HG02884 (cell line): ENCODE measurements at regions not wholly inside any gene's neighbourhood (a gene's known extent, or its start where the extent isn't known, plus 50 kb on each side); places are given as distances from the start of the nearest gene placed in this dataset.
"Not testable (repeated sequence)": the region's sequence is repeated elsewhere in the genome, so short reads cannot be mapped to it uniquely, and the experiment has no call there.

ENCODE experiments used
- ATAC-seq: cut with Tn5 transposase; IDR thresholded peaks from one replicate; pipeline ENCODE4 v1.9.1; 2021; ENCODE audit warnings: mild to moderate bottlenecking, moderate library complexity; ENCODE audit not compliant: unreplicated experiment

DNA sequence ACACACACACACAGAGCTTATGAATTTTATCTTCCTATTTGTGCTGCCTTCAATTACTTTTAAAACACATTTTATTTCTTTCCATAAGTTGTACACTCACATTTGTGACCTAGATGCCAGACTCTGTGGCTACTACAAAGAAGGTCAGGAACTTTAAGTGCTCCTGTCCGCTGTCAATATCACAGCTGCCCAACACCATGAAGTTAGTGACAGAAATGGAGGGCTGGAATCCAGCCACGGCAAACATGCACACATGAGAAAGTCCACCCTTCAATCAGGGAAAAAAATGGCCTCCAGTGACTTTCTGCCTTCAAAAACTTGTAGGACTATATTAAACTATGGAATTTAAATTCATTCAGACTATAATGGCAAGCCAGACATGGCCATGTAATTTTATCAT lies 334.4 kb upstream of the FSTL5 start:
- ATAC-seq = no peak

DNA sequence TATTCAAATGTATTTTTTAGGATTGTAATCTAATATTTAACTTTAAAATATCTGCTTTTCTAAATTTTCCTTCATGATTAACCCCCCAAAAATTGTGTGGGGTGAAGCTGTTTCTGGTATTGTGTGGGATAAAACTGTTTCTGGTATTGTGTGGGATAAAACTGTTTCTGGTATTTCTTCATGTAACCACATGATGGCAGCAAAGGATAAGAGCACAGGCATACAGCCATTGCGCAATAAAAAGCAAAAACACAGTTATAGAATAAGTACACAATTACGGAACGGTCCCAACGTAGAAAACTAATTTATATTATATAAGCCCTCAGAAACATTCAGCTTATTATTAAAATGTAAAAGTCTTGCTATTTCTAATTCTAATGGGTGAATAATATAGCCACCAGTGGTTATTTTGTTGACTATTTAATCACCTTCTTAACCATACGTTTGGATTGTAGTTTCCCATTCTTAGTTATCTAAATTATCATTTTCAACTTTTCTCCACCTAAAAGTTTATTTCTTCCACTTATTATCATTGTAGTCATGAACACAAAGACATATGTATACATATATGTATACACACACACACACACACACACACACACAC lies 333.9 kb upstream of the FSTL5 start:
- peak; percentile 82 for ATAC-seq

DNA sequence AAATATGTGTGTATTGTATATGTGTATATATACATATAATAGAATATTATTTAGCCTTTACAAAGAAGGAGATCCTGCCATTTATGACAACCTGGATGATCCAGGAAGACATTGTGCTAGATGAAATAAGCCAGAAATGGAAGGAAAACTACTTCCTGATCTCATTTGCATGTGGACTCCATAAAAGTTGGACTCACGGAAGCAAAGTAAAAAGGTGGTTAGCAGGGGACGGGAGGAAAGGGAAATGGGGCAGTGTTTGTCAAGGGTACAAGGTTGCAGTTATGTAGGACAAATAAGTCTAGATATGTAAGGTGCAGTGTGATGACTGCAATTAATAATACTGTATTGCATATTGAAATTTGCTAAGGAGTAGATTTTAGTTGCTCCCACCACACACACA lies 331.1 kb upstream of the FSTL5 start:
- no peak for ATAC-seq

DNA sequence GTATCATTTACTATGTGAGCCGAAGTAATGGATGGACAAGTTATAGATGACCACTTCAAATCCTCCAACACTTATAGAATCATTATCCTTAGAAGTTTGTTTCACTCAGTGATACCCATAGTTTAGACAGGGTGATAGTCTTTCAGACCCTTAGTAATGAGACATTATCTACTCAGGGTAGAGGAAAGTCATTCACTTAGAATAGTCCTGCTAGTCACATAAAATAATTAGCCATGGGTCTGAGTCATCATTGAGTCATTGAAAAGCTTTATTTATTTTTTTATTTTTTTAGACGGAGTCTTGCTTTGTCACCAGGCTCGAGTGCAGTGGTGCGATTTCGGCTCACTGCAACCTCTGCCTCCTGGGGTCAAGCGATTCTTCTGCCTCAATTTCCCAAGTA lies 321.7 kb upstream of the FSTL5 start:
- ATAC-seq = no peak

DNA sequence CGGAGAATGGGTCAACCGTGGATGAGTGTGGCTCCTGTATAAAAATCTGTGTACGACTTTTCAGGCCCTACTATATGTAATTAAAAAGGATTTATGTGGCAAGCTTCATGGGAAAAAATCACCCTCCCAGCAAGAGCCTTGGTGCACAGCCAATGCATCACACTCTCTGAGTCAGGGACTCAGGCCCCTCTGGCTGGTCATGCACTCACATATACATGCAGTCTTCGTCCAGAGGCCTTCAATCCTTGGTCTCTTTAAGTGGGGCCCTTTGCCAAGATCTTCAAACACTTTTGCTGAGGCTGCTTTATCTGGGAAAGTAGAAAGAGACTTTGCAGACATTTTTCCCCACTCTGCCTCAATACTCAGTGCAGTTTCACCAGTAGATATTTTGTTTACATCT lies 311.4 kb upstream of the FSTL5 start:
- ATAC-seq = no peak

DNA sequence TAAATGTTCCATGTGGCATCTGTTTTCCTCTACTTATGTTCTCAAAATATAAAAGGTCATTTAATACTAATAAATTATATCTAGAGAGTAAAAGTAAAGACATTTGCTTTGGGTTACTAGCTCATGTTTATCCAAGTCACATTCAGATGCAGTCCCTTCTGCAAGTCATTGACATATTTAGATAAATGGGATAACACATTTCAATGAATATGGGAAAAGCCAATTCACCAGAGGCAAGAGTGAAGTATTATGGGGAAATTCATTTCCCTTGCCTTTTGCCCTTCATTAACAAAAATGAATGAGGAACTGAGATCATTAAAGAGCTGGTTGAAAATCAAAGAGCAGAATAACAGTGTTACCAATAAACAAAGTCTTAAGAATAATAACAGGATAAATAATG lies 306.2 kb upstream of the FSTL5 start:
- ATAC-seq = no peak

DNA sequence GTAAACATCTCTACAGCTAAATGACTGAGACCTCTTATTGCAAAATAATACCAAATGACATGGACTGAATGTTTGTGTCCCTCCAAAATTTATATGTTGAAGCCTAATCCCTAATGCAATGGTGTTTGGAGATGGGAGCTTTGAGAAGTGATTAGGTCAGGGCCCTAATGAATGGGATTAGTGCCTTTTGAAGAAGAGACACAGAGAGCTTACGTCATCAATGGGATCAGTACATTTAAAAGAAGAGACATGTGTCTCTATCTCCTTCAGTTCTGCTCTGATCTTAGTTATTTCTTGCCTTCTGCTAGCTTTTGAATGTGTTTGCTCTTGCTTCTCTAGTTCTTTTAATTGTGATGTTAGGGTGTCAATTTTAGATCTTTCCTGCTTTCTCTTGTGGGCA lies 301.6 kb upstream of the FSTL5 start:
- ATAC-seq = not testable (repeated sequence)

DNA sequence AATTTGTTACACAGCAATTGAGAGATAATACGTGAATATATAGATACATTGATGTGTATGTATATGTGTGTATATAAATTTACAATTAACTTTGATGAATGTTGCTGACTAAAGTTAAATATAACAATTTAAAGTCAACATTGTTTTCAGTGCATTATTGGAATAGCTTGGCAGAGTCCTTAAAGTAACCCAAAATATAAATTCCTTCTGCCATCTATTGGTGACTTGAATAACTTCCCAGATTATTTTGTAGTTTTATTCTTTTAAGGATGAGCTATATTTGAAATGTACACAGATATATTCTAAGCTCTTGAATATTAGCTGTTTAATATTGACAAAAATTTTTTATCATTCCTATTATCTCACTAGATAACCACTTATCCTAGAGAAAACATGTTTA lies 298.2 kb upstream of the FSTL5 start:
- no peak for ATAC-seq

DNA sequence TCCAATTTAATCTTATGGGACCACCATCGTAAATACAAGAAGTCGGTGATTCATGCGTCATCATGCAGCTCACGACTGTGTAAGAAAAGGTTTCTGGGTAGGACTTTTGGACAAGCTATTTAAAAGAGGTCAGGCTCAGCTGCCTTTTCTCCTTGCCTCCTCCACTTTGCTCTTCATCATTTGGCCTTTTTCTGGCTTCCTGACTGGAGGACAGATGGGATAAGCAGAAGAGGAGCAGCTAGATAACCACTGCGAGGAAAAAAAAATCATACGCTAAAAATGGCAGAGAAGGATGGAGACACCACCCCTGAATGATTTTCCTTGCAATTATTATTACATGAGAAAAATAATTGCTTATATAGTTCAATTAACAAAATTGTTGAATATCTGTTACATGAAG lies 294.3 kb upstream of the FSTL5 start:
- ATAC-seq = no peak

DNA sequence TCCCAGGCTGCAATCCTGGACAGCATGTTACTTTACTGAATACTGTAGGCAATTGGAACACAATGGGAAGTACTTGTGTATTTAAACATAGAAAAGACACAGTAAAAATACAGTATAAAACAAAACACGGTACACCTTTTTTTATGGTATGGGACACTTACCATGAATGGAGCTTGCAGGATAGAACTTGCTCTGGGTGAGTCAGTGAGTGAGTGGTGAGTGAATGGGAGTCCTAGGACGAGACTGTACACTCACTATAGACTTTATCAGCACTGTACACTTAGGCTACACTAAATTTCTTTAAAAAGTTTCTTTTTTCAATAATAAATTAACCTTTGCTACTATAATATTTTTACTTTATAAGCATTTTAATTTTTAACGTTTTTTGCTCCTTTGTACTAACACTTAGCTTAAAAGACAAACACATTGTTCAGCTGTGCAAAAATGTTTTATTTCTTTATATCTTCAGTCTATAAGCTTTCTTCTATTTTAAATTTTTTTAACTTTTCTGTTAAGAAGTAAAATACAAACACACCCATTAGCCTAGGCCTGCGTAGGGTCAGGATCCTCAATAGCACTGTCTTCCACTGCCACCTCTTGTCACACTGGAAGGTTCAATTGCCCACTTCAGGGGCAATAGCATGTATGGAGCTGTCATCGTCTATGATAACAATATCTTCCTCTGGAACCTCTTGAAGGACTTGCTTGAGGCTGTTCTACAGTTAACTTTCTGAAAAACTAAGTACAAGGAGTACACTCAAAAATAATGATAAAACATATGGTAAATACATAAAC lies 293.5 kb upstream of the FSTL5 start:
- ATAC-seq = no peak

DNA sequence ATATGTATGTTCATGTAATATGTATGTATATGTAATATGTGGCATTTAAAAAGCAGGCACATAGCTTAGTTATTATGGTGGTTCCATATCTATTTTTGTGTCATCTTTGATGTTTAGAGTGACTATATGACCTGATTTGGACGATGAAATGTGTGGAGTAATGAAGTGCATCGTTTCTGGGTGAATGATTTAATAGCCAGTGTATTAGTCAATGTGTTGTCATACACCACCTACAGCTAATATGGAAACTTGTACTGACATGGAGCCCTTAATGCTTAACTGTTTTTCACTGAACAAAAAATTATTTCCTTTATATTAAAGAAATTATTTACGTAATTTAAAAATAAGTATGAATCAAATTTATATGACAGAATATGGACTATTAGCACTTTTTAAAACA lies 292.3 kb upstream of the FSTL5 start:
- no peak for ATAC-seq

DNA sequence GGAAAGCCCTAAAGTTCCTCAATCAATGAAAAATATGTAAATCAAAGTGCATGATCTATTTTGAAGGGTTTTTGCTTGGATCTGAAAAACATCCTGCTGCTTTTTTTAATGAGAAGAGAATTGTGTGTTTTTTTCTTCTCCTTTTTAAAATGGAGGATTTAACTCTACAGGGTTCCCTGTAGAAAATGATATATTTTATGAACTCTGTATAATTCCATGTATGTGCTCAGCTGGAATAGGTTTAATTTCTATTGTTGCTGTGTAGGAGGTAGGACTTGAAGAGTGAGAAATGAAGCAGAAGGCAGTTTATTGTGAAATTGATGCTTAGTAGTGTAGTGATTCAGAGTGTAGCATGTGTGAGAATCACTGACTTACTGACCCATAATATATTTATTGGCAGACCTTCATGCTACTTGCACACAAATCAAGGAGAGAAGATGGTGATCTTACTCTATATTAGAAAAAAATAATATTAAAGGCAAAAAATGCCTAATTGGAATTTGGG lies 286.8 kb upstream of the FSTL5 start:
- ATAC-seq = no peak

DNA sequence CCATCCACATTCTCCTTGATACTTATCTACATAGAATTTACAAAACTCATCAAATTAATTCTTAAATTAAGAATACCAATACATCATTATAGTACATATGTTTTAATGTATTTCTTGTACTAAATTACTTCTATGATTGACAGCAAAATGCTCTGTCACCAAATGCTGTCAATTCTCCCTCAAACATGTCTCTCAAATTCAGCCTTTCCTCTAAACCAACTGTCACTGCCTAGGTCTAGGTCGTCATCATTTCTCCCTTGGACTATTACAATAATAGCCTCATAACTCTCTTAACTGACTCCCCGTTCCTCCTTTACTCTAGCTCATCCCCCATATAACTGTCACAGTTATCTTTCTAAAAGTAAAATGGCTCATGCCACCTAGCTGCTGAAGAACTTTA lies 279.7 kb upstream of the FSTL5 start:
- no peak for ATAC-seq

DNA sequence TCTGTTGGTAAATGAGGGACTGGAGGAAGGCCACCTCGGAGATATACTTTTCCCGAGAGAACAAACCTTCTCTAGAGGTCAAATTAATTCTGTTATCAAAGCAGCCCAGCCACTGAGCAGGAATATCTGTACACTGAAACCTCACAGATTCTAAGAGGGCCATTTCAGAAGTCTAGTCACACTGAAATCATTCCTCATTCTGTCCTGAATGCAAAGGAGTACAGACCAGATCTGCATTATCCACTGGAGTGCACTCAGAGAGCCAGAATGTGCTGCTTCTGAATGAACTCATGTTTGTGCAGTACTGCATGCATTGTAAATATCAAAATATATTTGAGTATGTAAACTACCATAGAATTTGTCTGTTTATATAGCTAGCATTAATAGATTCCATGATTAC lies 278.3 kb upstream of the FSTL5 start:
- ATAC-seq = no peak

DNA sequence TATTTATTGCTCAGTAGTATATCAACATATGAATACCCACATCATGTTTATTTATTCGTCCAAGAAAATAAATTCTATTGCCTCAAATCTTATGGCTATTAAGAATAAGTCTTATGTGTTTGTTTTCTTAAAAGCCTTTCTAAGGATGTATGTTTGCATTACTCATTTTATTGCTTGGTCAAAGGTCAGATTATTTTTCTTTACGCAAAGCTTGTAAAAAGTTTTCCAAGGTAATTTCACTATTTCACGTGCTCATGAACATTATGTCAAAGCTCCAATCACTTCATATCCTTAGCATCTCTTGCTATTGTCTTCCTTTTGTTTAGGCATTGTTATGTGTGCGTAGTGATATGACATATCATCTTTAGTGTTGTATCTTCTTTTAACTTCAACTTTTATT lies 258.5 kb upstream of the FSTL5 start:
- ATAC-seq = no peak

DNA sequence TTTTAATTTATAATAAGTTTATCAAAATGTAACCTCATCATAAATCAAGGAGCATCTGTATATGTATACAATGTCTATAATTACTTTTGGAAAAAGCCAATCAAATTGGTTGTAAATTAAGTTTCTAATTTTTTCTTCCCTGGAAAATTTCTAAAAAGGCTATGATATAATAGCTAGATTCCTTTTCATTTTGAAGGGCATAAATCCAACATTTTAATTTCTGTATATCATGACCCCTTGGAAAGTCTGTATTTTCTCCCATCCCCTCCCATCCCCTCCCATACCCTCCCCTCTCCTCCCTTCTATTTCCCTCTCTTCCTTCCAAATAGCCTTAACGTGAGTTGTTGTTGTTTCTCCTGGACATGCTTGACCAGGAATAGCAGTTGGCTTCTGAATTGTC lies 247.1 kb upstream of the FSTL5 start:
- no peak for ATAC-seq

DNA sequence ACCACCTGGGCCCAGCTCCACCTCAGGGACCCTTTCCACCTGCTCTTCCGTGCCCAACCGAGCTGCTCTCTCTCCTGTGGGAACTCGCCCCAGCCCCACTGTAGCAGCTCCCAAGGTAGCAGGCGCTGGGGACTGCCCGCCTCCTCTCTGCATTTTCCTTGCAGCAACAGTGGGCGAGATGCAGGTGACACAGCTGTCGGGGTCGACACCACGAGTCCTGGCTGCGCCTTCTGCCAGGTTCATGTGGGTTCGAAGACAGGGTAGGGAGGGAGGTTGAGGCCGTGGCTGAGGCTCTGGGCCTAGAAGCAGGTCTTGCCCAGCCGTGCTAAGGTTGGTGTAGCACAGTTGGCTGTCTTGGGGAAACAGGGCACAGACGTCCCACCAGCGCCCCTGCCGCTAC lies 245.2 kb upstream of the FSTL5 start:
- ATAC-seq = no peak

DNA sequence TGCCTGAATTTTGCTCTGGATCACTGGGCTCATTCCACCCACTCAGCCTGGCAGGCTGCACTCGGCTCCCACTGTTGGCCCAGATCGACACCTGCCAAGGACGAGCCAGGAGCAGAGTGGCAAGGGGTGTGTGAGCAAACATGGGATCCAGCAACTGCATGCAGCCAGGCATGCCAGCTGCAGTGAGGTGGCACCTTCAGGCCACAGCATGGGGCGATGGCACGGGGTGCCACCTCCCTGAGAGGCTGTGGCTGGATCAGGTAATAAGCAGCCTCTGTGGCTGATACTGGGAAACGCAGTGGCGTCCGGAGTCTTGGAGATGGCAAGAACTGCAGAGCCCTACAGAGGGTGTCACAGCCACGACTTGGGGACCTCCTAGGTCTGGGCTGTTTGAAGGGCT lies 244.5 kb upstream of the FSTL5 start:
- no peak for ATAC-seq

DNA sequence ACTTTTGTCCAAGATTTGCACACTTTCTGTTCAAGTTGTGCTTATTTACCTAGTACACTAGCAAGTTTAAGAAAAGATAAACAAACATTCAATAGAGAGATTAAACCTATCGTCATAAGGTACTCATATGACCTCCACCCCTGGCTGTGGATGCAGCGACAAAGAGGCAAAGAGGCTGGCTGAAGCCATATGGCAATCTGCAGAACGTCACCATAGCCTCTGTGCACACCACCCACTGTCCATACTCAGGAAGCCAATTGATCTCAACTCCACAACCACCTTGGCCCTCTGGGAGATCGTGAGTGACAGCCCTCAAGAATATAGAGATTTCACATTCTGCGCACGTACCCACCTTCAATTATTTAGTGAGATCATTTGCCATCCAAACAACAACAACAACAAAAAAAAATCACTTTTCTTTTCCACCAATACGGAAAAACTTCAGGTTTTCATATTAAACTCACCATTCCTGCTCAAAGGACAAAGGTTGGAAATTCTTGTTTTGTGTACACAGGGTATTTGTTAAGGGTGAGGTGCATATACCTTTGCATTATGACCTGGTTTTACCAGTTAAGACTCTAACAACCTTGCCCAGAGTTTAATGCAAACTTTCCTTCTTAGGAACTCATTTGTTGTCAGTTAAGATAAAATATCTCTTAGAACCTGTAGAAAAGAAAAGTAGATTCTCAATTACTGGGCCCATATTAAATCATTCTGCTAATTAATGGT lies 243.0 kb upstream of the FSTL5 start:
- ATAC-seq = no peak

DNA sequence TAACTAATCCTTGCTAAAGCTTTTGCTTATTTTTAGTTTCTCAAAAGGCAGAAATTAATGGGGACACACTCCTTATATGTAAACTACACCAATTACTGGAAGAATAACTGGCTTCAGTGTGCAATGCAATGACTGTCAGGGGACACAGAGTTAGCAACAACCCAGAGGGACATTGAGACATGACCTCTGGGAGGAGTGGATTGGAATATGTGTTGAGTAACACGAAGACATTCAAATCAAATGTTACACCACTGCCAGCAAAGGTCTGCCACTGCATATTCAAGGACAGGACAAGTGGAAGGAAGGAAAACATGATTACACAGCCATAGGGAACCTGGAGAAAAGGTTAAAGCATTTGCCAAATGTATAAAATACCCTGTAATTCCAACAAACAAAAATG lies 240.1 kb upstream of the FSTL5 start:
- ATAC-seq = no peak

DNA sequence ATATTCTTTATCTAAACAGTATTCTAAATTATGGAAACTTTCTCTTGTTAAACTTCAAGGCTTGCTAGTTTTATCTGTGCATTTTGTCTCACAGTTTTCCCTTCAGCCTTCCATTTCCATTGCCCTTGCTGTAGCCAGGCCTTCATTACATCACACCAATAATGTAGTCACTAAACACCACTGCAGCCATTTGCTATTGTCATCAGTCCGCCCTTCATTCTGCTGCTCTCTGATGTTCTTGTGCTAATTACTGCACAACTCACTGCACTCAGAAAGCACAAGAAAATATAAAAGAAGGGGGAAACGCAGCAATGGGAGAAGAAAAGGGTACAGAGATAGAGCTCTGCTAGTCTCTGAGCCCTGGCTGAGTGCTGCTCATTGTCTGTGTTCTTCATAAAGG lies 239.6 kb upstream of the FSTL5 start:
- no peak for ATAC-seq

DNA sequence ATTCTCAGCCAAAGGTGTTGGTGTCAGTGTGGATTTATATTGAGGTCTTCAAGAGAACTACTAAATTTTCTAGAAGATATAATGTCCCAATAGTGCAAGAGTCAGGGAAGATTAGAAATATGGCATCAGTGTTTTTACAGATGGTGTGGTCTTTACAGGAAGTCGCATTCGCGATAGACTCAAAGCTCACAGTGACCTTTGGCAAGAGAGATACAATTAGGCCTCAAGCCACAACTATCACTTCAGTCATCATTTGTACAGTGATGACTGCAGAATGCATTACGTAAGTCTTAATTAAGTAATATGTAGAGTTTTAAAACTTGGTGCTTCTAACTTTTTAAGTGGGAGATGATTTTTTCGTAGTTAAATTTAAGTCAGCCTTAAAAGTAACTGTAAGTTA lies 237.2 kb upstream of the FSTL5 start:
- no peak for ATAC-seq
